Nephron (organoid): ENCODE measurements at regions not wholly inside any gene's neighbourhood (a gene's known extent, or its start where the extent isn't known, plus 50 kb on each side); places are given as distances from the start of the nearest gene placed in this dataset.

ENCODE experiments used
- H3K27ac Mint-ChIP-seq, 3 experiments: 2 replicates each; pipeline ENCODE4 v1.8.0; 2020; ENCODE audit warnings: mixed read lengths in 3 of 3, mild to moderate bottlenecking in 2 of 3, moderate library complexity in 1 of 3
- H3K27me3 Mint-ChIP-seq: 2 replicates; pipeline ENCODE4 v1.8.0; 2021; ENCODE audit warnings: low read depth, mild to moderate bottlenecking, moderate library complexity, mixed read lengths
- H3K36me3 Mint-ChIP-seq: 2 replicates; pipeline ENCODE4 v1.8.0; 2020; ENCODE audit warnings: low read depth, mixed read lengths
- H3K4me1 Mint-ChIP-seq: 2 replicates; pipeline ENCODE4 v1.8.0; 2020; ENCODE audit warnings: mixed read lengths
- H3K4me3 Mint-ChIP-seq, 3 experiments: 2 replicates each; pipeline ENCODE4 v1.8.0; 2020; ENCODE audit warnings: mild to moderate bottlenecking in 3 of 3, mixed read lengths in 3 of 3, moderate library complexity in 2 of 3
- H3K9me3 Mint-ChIP-seq: 2 replicates; pipeline ENCODE4 v1.8.0; 2020; ENCODE audit warnings: mixed read lengths
- TF ChIP-seq, protein P1 (sequence below), 3 experiments: fragments of 200-600 bp; sonication (generic); IDR thresholded peaks; one replicate each; pipeline ENCODE4 v1.5.0; 2021; ENCODE audit warnings: antibody characterized with exemption in 3 of 3; ENCODE audit not compliant: unreplicated experiment in 3 of 3

DNA sequence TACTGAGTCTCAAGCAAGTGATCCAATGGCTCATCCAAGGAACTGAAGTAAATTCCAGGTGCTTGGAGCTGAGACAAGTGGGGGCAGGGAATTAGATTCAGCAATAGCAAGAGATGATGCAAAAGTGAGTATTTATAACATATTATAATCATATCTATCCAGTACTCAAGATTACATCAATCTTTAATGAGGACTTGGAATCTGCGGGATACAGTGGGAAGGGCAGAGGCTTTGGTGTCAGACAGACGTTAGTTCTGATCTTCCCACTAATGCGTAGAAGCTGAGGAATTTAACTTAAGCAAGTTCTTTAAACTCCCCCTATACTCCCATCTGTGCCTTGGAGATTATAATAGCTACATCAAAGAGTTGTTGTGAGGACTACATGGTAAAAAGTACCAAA, 143.4 kb upstream of the NWD2 start:
- no peak overlapping the region for H3K27ac Mint-ChIP-seq
- TF ChIP-seq, protein P1, sequence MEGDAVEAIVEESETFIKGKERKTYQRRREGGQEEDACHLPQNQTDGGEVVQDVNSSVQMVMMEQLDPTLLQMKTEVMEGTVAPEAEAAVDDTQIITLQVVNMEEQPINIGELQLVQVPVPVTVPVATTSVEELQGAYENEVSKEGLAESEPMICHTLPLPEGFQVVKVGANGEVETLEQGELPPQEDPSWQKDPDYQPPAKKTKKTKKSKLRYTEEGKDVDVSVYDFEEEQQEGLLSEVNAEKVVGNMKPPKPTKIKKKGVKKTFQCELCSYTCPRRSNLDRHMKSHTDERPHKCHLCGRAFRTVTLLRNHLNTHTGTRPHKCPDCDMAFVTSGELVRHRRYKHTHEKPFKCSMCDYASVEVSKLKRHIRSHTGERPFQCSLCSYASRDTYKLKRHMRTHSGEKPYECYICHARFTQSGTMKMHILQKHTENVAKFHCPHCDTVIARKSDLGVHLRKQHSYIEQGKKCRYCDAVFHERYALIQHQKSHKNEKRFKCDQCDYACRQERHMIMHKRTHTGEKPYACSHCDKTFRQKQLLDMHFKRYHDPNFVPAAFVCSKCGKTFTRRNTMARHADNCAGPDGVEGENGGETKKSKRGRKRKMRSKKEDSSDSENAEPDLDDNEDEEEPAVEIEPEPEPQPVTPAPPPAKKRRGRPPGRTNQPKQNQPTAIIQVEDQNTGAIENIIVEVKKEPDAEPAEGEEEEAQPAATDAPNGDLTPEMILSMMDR (IDR thresholded peaks at IDR 0.05; ENCODE audit: unreplicated experiment in 3 of 3): no peak

DNA sequence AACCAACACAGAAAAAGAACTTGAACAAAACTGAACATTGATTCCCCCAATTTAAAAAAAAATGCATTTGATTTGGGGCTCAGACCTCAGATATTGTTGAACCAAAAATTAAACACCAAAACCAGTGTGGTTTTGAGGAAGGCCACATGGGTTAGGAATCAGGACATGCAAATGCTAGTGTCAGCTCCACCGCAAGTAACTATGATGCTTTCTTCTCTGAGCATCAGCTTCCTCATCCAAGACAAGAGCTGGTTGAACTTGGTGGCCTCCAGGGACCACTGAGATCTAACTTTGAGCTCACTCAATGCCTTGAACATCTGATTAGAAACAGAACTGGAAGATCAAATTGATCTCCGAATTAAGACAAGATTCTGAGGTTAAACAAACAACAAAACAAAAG, 142.9 kb upstream of the NWD2 start:
- no peak overlapping the region for H3K27ac Mint-ChIP-seq
- H3K4me3 Mint-ChIP-seq: no peak overlapping the region
- no peaks in the 10 kb centered on the region for H3K4me1 Mint-ChIP-seq
- TF ChIP-seq, protein P1 (IDR thresholded peaks at IDR 0.05; ENCODE audit: unreplicated experiment in 3 of 3): no peak
- no peaks in the 10 kb centered on the region for H3K9me3 Mint-ChIP-seq
- H3K36me3 Mint-ChIP-seq: no peaks in the 10 kb centered on the region
- H3K27me3 Mint-ChIP-seq: peaks cover 3% of the 10 kb centered on the region

More for the DNA sequence above, 143.4 kb upstream of the NWD2 start:
- Mint-ChIP-seq H3K27me3 (peaks cover 3% of the 10 kb centered on the region), H3K4me3 (no peak overlapping the region), H3K4me1 (no peaks in the 10 kb centered on the region), H3K9me3 (no peaks in the 10 kb centered on the region), H3K36me3 (no peaks in the 10 kb centered on the region)

DNA sequence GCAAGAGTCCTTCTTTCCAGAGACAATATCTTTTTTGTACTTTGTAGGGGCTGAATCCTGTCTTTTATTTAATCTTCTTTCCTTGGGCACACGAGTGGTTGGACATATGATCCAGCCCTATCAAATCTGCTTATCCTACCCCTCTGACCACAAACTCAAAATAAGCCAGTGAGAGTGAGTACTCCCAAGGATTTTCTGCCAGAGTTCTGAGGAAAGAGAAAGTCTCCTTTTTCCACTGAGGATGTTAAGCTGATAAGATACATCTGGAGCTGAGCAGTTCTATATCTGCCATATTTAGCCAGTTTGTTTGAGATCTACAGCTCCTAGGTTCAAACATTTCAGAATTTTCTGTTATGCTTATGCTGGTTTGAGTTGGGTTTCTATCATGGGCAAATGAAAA, 134.8 kb upstream of the NWD2 start:
- H3K4me1 Mint-ChIP-seq: peaks cover 7% of the 10 kb centered on the region
- H3K27me3 Mint-ChIP-seq: no peaks in the 10 kb centered on the region
- no peaks in the 10 kb centered on the region for H3K36me3 Mint-ChIP-seq
- TF ChIP-seq, protein P1 (IDR thresholded peaks at IDR 0.05; ENCODE audit: unreplicated experiment in 3 of 3): no peak
- H3K4me3 Mint-ChIP-seq: no peak overlapping the region
- H3K9me3 Mint-ChIP-seq: no peaks in the 10 kb centered on the region
- H3K27ac Mint-ChIP-seq: no peak overlapping the region

DNA sequence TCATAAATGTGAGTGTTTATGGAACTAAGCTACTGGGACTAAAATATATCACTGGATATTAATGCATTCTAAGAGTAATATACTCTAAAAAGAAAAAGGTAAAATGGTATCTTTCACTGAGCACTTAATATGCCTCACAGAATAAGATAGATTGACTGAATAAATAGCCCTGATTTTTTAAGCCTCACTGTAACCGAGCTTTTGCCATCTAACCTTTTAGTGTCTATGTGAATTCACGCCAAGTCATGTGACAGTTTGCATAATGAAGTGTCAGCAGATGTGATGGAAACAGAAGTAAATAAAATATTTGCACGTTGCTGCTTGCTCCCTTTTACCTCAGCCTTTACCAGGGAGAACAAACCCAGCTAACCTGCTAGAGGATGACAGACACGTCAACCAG, 119.7 kb upstream of the NWD2 start:
- H3K36me3 Mint-ChIP-seq: no peaks in the 10 kb centered on the region
- no peak overlapping the region for H3K4me3 Mint-ChIP-seq
- no peak overlapping the region for H3K27ac Mint-ChIP-seq
- TF ChIP-seq, protein P1 (IDR thresholded peaks at IDR 0.05; ENCODE audit: unreplicated experiment in 3 of 3): no peak
- H3K4me1 Mint-ChIP-seq: no peaks in the 10 kb centered on the region
- no peaks in the 10 kb centered on the region for H3K27me3 Mint-ChIP-seq
- no peaks in the 10 kb centered on the region for H3K9me3 Mint-ChIP-seq

DNA sequence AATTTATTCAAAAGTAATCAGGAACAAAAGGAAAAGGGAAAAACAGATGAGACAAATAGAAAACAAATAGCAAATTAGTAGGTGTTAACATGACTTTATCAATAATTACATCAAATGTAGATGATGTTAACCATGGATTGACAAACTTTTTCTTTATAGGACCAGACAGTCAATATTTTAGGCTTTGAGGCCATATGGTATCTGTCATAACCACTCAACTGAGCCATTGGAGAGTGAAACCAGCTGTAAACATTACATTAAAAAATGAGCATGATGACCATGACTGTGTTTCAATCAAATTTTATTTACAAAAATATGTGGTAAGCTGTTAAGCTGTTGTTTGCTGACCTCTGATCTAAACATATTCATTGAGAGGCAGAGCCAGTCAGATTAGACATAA, 118.5 kb upstream of the NWD2 start:
- TF ChIP-seq, protein P1 (IDR thresholded peaks at IDR 0.05; ENCODE audit: unreplicated experiment in 3 of 3): no peak
- no peaks in the 10 kb centered on the region for H3K27me3 Mint-ChIP-seq
- no peaks in the 10 kb centered on the region for H3K4me1 Mint-ChIP-seq
- no peaks in the 10 kb centered on the region for H3K36me3 Mint-ChIP-seq
- no peaks in the 10 kb centered on the region for H3K9me3 Mint-ChIP-seq
- no peak overlapping the region for H3K4me3 Mint-ChIP-seq
- H3K27ac Mint-ChIP-seq: no peak overlapping the region

DNA sequence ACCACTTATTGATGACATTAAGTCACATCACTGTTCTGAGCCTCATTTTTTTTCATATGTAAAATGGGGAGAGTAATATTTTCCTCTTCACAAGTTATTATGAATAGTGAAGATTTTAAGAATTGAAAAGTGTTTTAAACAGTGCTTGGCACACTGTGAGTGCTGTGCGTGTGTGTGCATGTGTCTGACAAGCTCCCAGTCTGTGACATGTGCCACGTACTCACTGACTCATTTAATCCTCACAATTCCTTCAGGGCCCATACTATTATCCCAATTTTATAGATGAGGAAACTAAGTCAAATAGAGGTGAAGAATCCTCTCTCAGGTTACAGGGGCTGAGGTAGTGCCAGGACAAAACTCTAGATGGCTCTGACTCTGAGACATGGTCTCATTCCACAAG, 114.1 kb upstream of the NWD2 start:
- H3K4me1 Mint-ChIP-seq: no peaks in the 10 kb centered on the region

More for the DNA sequence above, 114.1 kb upstream of the NWD2 start:
- TF ChIP-seq, protein P1 (IDR thresholded peaks at IDR 0.05; ENCODE audit: unreplicated experiment in 3 of 3): no peak
- Mint-ChIP-seq H3K27me3 (no peaks in the 10 kb centered on the region), H3K27ac (no peak overlapping the region), H3K36me3 (no peaks in the 10 kb centered on the region), H3K9me3 (no peaks in the 10 kb centered on the region), H3K4me3 (no peak overlapping the region)
